Inflammatory macrophage treated with lipopolysaccharide for 4 hours (primary cell): ENCODE measurements at regions not wholly inside any gene's neighbourhood (a gene's known extent, or its start where the extent isn't known, plus 50 kb on each side); places are given as distances from the start of the nearest gene placed in this dataset.

Experiments
- DNase-seq: peaks from one replicate; pipeline ENCODE4 v3.0.0-alpha.2; 2020

GRCh38 chr4:108261026-108261425, 92.3 kb upstream of the LEF1 start:
- no peak for DNase-seq

- no peak for DNase-seq
These were observed 87.8 kb upstream of the LEF1 start for GRCh38 chr4:108256538-108256937.

- DNase-seq: no peak
These were observed 86.5 kb upstream of the LEF1 start for GRCh38 chr4:108255203-108255747.

GRCh38 chr4:108249397-108249796, 80.7 kb upstream of the LEF1 start:
- no peak for DNase-seq

GRCh38 chr4:108247387-108248049, 78.8 kb upstream of the LEF1 start:
- DNase-seq: no peak

- DNase-seq: no peak
These were observed 75.9 kb upstream of the LEF1 start for GRCh38 chr4:108244606-108245005.

- DNase-seq: peak; percentile 21
These were observed 71.6 kb upstream of the LEF1 start for GRCh38 chr4:108240366-108240765.

GRCh38 chr4:108237693-108238092, 69.0 kb upstream of the LEF1 start:
- DNase-seq: no peak

GRCh38 chr4:108236264-108236663, 67.5 kb upstream of the LEF1 start:
- DNase-seq: no peak

- peak; percentile 0 for DNase-seq
These were observed 59.2 kb upstream of the LEF1 start for GRCh38 chr4:108227923-108228322.

GRCh38 chr4:108224611-108225053, 55.9 kb upstream of the LEF1 start:
- DNase-seq: no peak

GRCh38 chr4:108223313-108223712, 54.6 kb upstream of the LEF1 start:
- DNase-seq: no peak

GRCh38 chr4:108219998-108220397, 51.3 kb upstream of the LEF1 start:
- no peak for DNase-seq
